GM12864 (cell line): ENCODE measurements at regions not wholly inside any gene's neighbourhood (a gene's known extent, or its start where the extent isn't known, plus 50 kb on each side); places are given as distances from the start of the nearest gene placed in this dataset.
A peak's percentile ranks its signal among the peaks of the same experiment; 100 is the strongest.

Experiments used
- DNase-seq: peaks from one replicate; pipeline ENCODE4 v3.0.0-alpha.2; 2011; ENCODE audit warnings: low read depth
- H3K4me3 ChIP-seq: 2 replicates; pipeline ENCODE4 v1.5.1; 2011; ENCODE audit warnings: mild to moderate bottlenecking, low read depth, low read length, control low read depth
- TF ChIP-seq, protein P1 (sequence below): IDR thresholded peaks from 2 replicates; pipeline ENCODE4 v1.5.1; 2011; ENCODE audit warnings: low read depth, mild to moderate bottlenecking, moderate library complexity, low read length, control low read depth, inconsistent platforms; ENCODE audit errors: missing control alignments

DNA sequence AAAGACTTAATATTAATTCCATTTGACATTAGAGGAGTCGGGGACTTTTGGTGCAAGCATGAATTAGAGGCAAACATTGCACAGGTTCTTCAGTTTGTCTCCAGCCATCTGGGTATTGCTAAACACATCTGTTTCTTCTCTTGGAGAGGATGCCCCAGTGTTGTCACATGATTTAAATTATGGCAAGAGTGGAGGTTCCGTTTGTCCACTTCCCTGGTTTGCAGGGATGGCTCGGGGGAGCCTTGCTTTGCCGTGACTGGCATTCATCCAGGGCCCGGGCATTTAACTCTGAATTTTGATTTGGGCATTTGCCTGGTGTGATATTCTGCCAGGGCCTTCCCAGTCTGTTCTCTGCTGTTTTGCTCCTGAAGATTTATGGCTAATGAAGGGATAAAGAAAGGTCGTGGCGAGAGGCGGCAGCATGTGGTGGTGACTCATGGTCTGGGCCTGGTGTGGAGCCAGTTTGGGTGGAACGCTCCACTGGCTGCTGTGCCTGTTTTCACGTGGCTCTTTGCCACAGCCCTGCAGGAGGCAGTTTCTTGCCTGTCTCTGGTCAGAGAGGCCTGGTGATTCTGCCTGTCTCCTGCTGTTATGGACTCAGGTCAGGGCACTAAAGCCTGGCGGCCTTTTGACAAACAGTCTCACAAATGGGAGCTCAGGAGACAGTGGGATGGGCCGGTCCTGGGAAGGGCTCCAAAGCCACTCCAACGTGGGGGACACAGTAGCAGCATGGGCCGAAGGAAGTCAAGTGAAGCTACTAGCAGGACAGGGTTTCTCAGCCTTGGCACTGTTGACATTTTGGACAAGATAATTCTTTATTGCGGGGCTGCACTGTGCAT, 99.4 kb upstream of the PGRMC2 start:
- no peak overlapping the region for H3K4me3 ChIP-seq
- TF ChIP-seq, protein P1, sequence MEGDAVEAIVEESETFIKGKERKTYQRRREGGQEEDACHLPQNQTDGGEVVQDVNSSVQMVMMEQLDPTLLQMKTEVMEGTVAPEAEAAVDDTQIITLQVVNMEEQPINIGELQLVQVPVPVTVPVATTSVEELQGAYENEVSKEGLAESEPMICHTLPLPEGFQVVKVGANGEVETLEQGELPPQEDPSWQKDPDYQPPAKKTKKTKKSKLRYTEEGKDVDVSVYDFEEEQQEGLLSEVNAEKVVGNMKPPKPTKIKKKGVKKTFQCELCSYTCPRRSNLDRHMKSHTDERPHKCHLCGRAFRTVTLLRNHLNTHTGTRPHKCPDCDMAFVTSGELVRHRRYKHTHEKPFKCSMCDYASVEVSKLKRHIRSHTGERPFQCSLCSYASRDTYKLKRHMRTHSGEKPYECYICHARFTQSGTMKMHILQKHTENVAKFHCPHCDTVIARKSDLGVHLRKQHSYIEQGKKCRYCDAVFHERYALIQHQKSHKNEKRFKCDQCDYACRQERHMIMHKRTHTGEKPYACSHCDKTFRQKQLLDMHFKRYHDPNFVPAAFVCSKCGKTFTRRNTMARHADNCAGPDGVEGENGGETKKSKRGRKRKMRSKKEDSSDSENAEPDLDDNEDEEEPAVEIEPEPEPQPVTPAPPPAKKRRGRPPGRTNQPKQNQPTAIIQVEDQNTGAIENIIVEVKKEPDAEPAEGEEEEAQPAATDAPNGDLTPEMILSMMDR, result no peak
- DNase-seq, result no peak

DNA sequence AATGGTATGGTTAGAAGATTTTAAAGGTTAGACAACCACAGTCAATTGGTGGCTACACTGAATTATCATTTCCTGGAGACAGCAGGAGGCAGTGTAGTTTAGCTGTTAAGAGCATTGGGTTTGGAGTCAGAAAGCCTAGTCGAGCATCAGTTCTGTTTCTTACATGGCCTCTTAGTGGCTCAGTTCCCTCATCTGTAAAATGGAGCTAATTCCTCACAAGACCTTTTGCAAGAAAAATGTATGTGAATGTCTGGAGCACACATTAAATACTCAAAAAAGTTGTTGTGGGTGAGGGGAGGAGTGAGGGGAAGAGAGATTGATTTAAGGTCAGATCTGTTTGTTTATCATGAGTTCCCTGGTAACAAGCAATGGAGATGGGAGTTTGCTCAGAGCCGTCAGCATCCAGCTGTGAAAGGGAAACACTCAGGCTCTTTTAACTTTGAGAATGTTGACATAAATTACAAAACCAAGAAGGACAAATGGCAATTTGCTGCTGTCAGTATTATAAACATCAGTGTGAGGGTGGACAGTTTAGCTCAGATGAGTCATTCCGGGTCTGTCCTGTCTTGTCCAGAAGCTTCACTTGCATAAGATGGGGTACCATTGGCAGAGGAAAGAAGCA, 98.2 kb upstream of the PGRMC2 start:
- no peak for DNase-seq
- no peak overlapping the region for H3K4me3 ChIP-seq
- TF ChIP-seq, protein P1, result peak; percentile 6

DNA sequence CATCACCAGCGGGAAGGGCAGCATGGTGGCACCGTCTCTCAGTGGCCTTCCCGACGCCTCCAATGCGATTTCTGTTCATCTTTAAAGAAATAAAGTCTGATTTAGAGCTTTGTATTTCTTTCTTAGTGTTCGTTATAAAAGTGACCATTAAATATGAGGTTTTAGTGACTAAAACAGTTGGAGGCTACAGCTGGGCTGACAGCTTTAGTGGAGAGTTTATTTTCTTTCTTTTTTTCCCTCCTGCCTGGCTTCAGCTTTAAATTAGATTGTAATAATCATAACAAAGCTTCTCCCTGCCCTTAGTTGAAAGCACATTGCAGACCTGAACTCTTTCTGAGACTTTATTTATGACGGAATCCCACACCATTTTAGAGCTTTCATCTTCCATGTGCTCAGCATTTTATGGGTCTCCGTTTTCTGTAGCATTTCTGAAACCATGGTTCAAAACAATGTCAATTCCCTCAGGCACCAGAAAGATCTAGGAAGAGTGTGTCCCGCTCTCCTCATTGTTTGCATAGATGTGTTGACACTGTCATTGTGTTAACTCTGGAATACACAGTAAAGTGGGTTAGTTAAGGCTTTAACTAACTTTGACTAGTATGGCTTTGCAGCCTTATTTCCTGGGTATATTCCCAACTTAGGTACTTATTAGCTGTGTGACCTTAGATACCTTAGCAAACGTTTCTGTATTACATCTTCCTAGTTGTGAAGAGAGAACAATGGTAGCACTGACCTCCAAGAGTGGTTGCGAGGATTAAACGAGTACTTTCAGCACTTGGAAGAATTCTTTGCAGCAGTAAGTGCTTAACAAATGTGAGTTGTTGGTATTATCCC, 97.4 kb upstream of the PGRMC2 start:
- no peak for DNase-seq
- no peak overlapping the region for H3K4me3 ChIP-seq
- TF ChIP-seq, protein P1, result no peak

DNA sequence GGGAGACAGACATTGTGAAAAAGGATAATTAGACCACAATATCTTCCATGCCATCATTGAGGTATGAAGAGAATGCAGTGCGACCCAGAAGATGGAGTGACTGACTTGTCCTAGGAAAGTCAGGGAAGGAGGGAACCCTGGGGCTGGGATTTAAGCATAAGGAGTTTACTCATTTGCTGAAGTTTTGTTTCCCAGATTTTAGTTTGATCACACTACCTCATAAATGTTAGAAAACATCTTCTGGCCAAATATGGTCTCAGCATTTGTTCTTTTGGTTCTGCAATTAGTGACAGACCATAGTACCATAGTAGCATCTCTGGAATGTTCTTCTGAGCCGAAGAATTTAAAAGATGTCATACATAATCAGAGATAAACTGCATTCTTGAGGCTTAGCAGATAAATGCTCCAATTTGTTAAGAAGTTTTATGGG, 96.5 kb upstream of the PGRMC2 start:
- H3K4me3 ChIP-seq, result no peak overlapping the region
- DNase-seq, result no peak
- TF ChIP-seq, protein P1, result no peak

DNA sequence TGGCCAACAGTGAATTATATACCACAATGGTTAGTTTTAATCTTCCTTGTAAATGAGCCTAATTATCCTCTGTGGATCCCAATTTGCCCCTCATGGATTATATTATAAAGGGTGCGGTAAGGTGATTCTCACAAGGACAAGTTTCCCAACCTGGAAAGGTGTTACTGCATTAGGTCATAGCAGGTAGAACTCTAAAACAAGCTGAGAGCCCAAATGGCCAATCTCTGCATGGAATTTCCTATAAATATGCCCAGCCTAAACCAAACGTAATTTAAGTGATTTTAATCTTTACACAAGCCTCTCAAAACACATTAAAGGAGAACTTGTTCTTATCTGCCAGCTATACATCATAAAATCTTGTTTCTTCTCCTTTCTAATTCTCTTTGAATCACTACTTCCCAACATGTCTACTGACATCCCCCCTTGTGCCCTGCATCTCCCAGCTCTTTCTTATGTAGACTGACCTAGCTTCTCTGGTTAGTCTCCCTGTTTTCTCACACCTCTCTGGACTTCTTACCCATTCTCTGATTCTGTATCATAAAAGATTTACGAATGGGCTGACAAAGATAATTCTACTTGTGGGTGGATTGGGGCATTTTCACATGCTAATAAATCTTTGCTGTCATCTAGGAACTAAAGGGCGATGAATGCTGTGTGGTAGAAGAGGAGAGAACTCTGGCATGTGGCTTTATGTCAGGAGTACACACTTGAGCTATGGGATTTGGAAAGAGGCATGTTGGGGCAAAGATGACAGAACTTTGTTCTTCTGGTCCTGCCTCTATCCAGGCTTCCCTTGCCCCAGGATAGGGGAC, 94.3 kb upstream of the PGRMC2 start:
- TF ChIP-seq, protein P1, result no peak
- DNase-seq, result no peak
- no peak overlapping the region for H3K4me3 ChIP-seq

DNA sequence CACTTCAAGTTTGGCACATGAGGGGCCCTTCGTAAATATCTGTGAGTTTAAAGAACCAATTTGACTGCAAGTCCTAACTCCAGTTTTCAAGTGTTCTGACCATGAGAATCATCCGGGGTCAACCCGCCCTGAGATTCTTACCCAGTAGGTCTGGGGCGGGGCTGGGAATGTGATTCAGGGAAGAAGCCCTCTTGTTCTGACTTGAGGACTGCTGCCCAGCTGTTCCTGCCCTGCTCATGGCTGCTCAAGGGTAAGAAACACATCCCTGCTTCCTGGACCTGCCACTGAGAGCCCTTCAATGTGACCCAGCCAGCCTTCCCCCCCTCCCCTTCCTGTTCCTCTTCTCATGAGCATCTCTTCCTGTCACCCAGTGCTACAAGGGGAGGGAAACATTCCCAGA, 92.7 kb upstream of the PGRMC2 start:
- TF ChIP-seq, protein P1, result no peak
- no peak overlapping the region for H3K4me3 ChIP-seq
- no peak for DNase-seq
